Neural cell (in vitro differentiated cells): ENCODE measurements at regions not wholly inside any gene's neighbourhood (a gene's known extent, or its start where the extent isn't known, plus 50 kb on each side); places are given as distances from the start of the nearest gene placed in this dataset.

Source experiments
- H2AFZ ChIP-seq: fragments of 200-600, 300-800 bp; sonication (generic), shearing (Covaris generic); 2 replicates; pipeline ENCODE4 v1.6.0; 2014; ENCODE audit warnings: low read depth, mild to moderate bottlenecking, antibody characterized with exemption, low read length, moderate library complexity
- H3F3A ChIP-seq: fragments of 200-600 bp; shearing (Covaris generic); 2 replicates; pipeline ENCODE4 v1.6.1; 2016; ENCODE audit warnings: mild to moderate bottlenecking, moderate library complexity, mixed read lengths, antibody characterized with exemption, low read length; ENCODE audit not compliant: insufficient read depth, poor library complexity, severe bottlenecking
- H3K27ac ChIP-seq: fragments of 200-600, 300-800 bp; sonication (generic), shearing (Covaris generic); 2 replicates; pipeline ENCODE4 v1.5.1; 2014; ENCODE audit warnings: mild to moderate bottlenecking, low read length, moderate library complexity
- H3K27me3 ChIP-seq: fragments of 300-800, 200-600 bp; sonication (generic), shearing (Covaris generic); 2 replicates; pipeline ENCODE4 v1.6.0; 2014; ENCODE audit warnings: mild to moderate bottlenecking, low read depth, low read length, moderate library complexity; ENCODE audit not compliant: insufficient read depth
- H3K36me3 ChIP-seq: fragments of 300-800, 200-600 bp; sonication (generic), shearing (Covaris generic); 2 replicates; pipeline ENCODE4 v1.5.1; 2014; ENCODE audit warnings: mild to moderate bottlenecking, antibody characterized with exemption, low read length, moderate library complexity; ENCODE audit not compliant: insufficient read depth
- H3K4me2 ChIP-seq: fragments of 300-800, 200-600 bp; sonication (generic), shearing (Covaris generic); 2 replicates; pipeline ENCODE4 v1.6.0; 2014; ENCODE audit warnings: mild to moderate bottlenecking, low read length
- H3K4me3 ChIP-seq: fragments of 300-800, 200-600 bp; sonication (generic), shearing (Covaris generic); 2 replicates; pipeline ENCODE4 v1.5.1; 2014; ENCODE audit warnings: mild to moderate bottlenecking, low read length, moderate library complexity
- H3K79me2 ChIP-seq: fragments of 200-600 bp; shearing (Covaris generic); replicated peaks from 2 replicates; pipeline ENCODE4 v1.6.0; 2014; ENCODE audit warnings: mild to moderate bottlenecking, low read length, moderate library complexity; ENCODE audit not compliant: insufficient read depth
- H3K9ac ChIP-seq: fragments of 300-800, 200-600 bp; sonication (generic), shearing (Covaris generic); 2 replicates; pipeline ENCODE4 v1.6.1; 2016; ENCODE audit warnings: mild to moderate bottlenecking, low read length, mixed read lengths
- H3K9me2 ChIP-seq: fragments of 200-600 bp; shearing (Covaris generic); 2 replicates; pipeline ENCODE4 v1.6.1; 2016; ENCODE audit warnings: mild to moderate bottlenecking, low read length, mixed read lengths; ENCODE audit not compliant: insufficient read depth
- H3K9me3 ChIP-seq: fragments of 200-600, 300-800 bp; sonication (generic), shearing (Covaris generic); 2 replicates; pipeline ENCODE4 v1.6.1; 2016; ENCODE audit warnings: mild to moderate bottlenecking, mixed run types, low read length, moderate library complexity, mixed read lengths
- H4K20me1 ChIP-seq: fragments of 200-600 bp; shearing (Covaris generic); 2 replicates; pipeline ENCODE4 v1.6.1; 2016; ENCODE audit warnings: mild to moderate bottlenecking, mixed run types; ENCODE audit not compliant: insufficient read depth
- EP300 ChIP-seq: fragments of 450-650 bp; conservative IDR thresholded peaks from 2 replicates; pipeline ENCODE4 v1.6.1; 2014; ENCODE audit warnings: antibody characterized with exemption, mild to moderate bottlenecking, moderate library complexity; ENCODE audit not compliant: poor library complexity, severe bottlenecking
- EZH2 ChIP-seq: fragments of 200-600, 300-800 bp; shearing (Covaris generic), sonication (generic); IDR thresholded peaks from 2 replicates; pipeline ENCODE4 v1.6.1; 2014; ENCODE audit warnings: antibody characterized with exemption, low read length, borderline replicate concordance, mild to moderate bottlenecking; ENCODE audit not compliant: insufficient read depth, poor library complexity, severe bottlenecking
- MXI1 ChIP-seq: fragments of 450-650 bp; conservative IDR thresholded peaks from 2 replicates; pipeline ENCODE4 v1.6.1; 2014; ENCODE audit warnings: antibody characterized with exemption, mild to moderate bottlenecking; ENCODE audit not compliant: poor library complexity, severe bottlenecking
- POLR2AphosphoS5 ChIP-seq: IDR thresholded peaks from 2 replicates; pipeline ENCODE4 v1.6.1; 2012
- RAD21 ChIP-seq: fragments of 450-650 bp; conservative IDR thresholded peaks from 2 replicates; pipeline ENCODE4 v1.6.1; 2014; ENCODE audit warnings: antibody characterized with exemption, mild to moderate bottlenecking, moderate library complexity
- SMC3 ChIP-seq: fragments of 450-650 bp; conservative IDR thresholded peaks from 2 replicates; pipeline ENCODE4 v1.6.1; 2014; ENCODE audit warnings: antibody characterized with exemption, mild to moderate bottlenecking, moderate library complexity; ENCODE audit not compliant: poor library complexity
- TAF1 ChIP-seq: IDR thresholded peaks from 2 replicates; pipeline ENCODE4 v1.6.1; 2012; ENCODE audit warnings: low read depth
- TF ChIP-seq, protein P1 (sequence below): IDR thresholded peaks from 2 replicates; pipeline ENCODE4 v1.6.1; 2012; ENCODE audit warnings: borderline replicate concordance
- TF ChIP-seq, protein P2 (sequence below): fragments of 450-650 bp; IDR thresholded peaks from 2 replicates; pipeline ENCODE4 v1.5.1; 2014; ENCODE audit warnings: antibody characterized with exemption, mild to moderate bottlenecking, moderate library complexity; ENCODE audit not compliant: poor library complexity, severe bottlenecking

DNA sequence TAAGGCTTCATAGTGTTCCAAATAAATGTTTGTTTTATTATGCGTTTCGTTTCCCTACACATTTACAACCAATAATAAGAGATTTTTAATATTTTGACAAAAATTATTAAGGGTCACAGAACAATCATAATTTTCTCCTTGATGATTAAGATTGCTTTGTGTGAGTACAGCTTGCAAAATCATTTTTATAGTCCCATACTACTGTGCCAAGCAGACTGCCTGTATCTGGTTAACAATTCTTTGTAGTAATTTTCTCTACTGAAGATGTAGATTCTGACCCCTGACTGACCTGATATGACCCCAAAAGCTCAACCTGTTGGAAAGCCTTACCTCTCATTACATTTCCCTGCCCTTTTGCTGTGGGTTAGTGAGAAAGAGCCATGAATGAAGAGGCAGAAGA, 311.9 kb upstream of the PIK3R1 start:
- Histone ChIP-seq H3K79me2 (no peaks in the 10 kb centered on the region), H3K36me3 (no peaks in the 10 kb centered on the region), H4K20me1 (no peaks in the 10 kb centered on the region), H3K9me3 (no peaks in the 10 kb centered on the region), H3K4me2 (no peak overlapping the region), H3K4me3 (no peak overlapping the region), H3K9ac (no peak overlapping the region), H3F3A (no peaks in the 10 kb centered on the region), H3K27ac (no peak overlapping the region), H2AFZ (no peak overlapping the region), H3K27me3 (no peaks in the 10 kb centered on the region), H3K9me2 (no peaks in the 10 kb centered on the region)
- TF ChIP-seq, protein P1, sequence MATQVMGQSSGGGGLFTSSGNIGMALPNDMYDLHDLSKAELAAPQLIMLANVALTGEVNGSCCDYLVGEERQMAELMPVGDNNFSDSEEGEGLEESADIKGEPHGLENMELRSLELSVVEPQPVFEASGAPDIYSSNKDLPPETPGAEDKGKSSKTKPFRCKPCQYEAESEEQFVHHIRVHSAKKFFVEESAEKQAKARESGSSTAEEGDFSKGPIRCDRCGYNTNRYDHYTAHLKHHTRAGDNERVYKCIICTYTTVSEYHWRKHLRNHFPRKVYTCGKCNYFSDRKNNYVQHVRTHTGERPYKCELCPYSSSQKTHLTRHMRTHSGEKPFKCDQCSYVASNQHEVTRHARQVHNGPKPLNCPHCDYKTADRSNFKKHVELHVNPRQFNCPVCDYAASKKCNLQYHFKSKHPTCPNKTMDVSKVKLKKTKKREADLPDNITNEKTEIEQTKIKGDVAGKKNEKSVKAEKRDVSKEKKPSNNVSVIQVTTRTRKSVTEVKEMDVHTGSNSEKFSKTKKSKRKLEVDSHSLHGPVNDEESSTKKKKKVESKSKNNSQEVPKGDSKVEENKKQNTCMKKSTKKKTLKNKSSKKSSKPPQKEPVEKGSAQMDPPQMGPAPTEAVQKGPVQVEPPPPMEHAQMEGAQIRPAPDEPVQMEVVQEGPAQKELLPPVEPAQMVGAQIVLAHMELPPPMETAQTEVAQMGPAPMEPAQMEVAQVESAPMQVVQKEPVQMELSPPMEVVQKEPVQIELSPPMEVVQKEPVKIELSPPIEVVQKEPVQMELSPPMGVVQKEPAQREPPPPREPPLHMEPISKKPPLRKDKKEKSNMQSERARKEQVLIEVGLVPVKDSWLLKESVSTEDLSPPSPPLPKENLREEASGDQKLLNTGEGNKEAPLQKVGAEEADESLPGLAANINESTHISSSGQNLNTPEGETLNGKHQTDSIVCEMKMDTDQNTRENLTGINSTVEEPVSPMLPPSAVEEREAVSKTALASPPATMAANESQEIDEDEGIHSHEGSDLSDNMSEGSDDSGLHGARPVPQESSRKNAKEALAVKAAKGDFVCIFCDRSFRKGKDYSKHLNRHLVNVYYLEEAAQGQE: no peak
- TF ChIP-seq TAF1 (no peak), RAD21 (no peak), EZH2 (no peak), POLR2AphosphoS5 (no peak), SMC3 (no peak), EP300 (no peak), MXI1 (no peak)
- TF ChIP-seq, protein P2, sequence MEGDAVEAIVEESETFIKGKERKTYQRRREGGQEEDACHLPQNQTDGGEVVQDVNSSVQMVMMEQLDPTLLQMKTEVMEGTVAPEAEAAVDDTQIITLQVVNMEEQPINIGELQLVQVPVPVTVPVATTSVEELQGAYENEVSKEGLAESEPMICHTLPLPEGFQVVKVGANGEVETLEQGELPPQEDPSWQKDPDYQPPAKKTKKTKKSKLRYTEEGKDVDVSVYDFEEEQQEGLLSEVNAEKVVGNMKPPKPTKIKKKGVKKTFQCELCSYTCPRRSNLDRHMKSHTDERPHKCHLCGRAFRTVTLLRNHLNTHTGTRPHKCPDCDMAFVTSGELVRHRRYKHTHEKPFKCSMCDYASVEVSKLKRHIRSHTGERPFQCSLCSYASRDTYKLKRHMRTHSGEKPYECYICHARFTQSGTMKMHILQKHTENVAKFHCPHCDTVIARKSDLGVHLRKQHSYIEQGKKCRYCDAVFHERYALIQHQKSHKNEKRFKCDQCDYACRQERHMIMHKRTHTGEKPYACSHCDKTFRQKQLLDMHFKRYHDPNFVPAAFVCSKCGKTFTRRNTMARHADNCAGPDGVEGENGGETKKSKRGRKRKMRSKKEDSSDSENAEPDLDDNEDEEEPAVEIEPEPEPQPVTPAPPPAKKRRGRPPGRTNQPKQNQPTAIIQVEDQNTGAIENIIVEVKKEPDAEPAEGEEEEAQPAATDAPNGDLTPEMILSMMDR: no peak

DNA sequence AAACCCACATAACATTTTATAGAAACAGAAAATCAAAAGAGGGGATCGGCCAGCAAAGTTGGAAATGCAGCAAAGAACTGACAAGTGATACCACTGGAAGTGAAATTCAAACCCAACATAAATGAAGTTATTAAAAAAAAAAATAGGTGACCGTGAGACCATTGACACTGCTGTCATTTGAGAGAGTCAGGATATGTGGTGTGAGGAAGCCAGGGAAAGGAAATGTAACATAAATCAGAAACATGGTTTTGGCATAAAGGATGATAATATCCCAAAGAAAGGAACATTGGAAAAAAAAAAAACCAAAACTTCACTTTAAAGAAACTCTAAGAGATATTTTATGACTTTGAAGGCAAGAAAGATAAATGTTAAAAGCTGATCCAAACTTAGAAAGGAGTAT, 312.4 kb upstream of the PIK3R1 start:
- Histone ChIP-seq H3K9me2 (no peaks in the 10 kb centered on the region), H4K20me1 (no peaks in the 10 kb centered on the region), H3F3A (no peaks in the 10 kb centered on the region), H3K79me2 (no peaks in the 10 kb centered on the region), H3K27me3 (no peaks in the 10 kb centered on the region), H3K4me3 (no peak overlapping the region), H3K9ac (no peak overlapping the region), H3K27ac (no peak overlapping the region), H3K4me2 (no peak overlapping the region), H3K36me3 (no peaks in the 10 kb centered on the region), H2AFZ (no peak overlapping the region), H3K9me3 (no peaks in the 10 kb centered on the region)
- TF ChIP-seq RAD21: no peak
- TF ChIP-seq MXI1: no peak
- TF ChIP-seq, protein P1: no peak
- TF ChIP-seq SMC3: no peak
- TF ChIP-seq, protein P2: no peak
- no peak for TF ChIP-seq TAF1
- TF ChIP-seq EZH2: no peak
- no peak for TF ChIP-seq EP300
- TF ChIP-seq POLR2AphosphoS5: no peak
